B cell (primary cell): ENCODE measurements at regions not wholly inside any gene's neighbourhood (a gene's known extent, or its start where the extent isn't known, plus 50 kb on each side); places are given as distances from the start of the nearest gene placed in this dataset.

ENCODE experiments used
- ATAC-seq: fragments of 200-7000 bp; cut with Tn5 transposase; one replicate; pipeline ENCODE4 v1.10.0; 2021; ENCODE audit warnings: low read depth, mild to moderate bottlenecking, moderate number of reproducible peaks, moderate library complexity
- CTCF ChIA-PET: fragments of 350-600 bp; sonication (Branson Sonifier 250); formaldehyde crosslinking; loops from one replicate; lab custom pipeline; 2021; ENCODE audit warnings: antibody characterized with exemption, inconsistent platforms; lab: Charles Lee
- POLR2A ChIA-PET: fragments of 350-600 bp; sonication (Branson Sonifier 250); formaldehyde crosslinking; loops from one replicate; lab custom pipeline; 2021; ENCODE audit warnings: antibody characterized with exemption; lab: Charles Lee
- DNase-seq: peaks from one replicate; pipeline ENCODE4 v3.0.0; 2013
- H2AFZ ChIP-seq: 2 replicates; pipeline ENCODE4 v1.6.1; 2012; ENCODE audit warnings: mild to moderate bottlenecking, low read depth, low read length; ENCODE audit not compliant: insufficient read depth, poor library complexity, severe bottlenecking
- H3K27ac ChIP-seq, 2 donors: 1 replicate in 1 of 2; 2 replicates in 1 of 2; pipeline ENCODE4 v1.5.1; 2012 to 2013; ENCODE audit warnings: low read length in 2 of 2, mild to moderate bottlenecking in 2 of 2, moderate library complexity in 1 of 2
- H3K27me3 ChIP-seq, 4 experiments: fragments of 200-600 bp in 1 of 4; sonication (generic) in 1 of 4; replicated peaks in 1 of 4; 1 replicate in 2 of 4; 2 replicates in 2 of 4; pipeline versions ENCODE4 v1.6.1 to v1.7.0; 2013 to 2016; ENCODE audit warnings: low read length in 3 of 4, mild to moderate bottlenecking in 2 of 4, mixed read lengths in 1 of 4, moderate library complexity in 1 of 4; ENCODE audit not compliant: insufficient read depth in 4 of 4, control insufficient read depth in 3 of 4; ENCODE audit errors: control extremely low read depth in 1 of 4
- H3K36me3 ChIP-seq, 2 experiments: replicated peaks in 1 of 2; 1 replicate in 1 of 2; 2 replicates in 1 of 2; pipeline versions ENCODE4 v1.6.1 to v1.7.1; 2013; ENCODE audit warnings: low read length in 1 of 2; ENCODE audit not compliant: insufficient read depth in 2 of 2, control insufficient read depth in 1 of 2; ENCODE audit errors: control extremely low read depth in 1 of 2, extremely low read depth in 1 of 2
- H3K4me1 ChIP-seq, 2 donors: fragments of 200-600 bp in 1 of 2; sonication (generic) in 1 of 2; 1 replicate in 1 of 2; 2 replicates in 1 of 2; pipeline versions ENCODE4 v1.5.1 to v1.6.1; 2013 to 2017; ENCODE audit warnings: low read length in 2 of 2; ENCODE audit not compliant: control insufficient read depth in 2 of 2, insufficient read depth in 2 of 2
- H3K4me2 ChIP-seq: replicated peaks from 2 replicates; pipeline ENCODE3; 2012; ENCODE audit warnings: mild to moderate bottlenecking, low read depth, low read length; ENCODE audit not compliant: poor library complexity, severe bottlenecking
- H3K4me3 ChIP-seq, 5 experiments: fragments of 200-600 bp in 1 of 5; sonication (generic) in 1 of 5; 1 replicate in 3 of 5; 2 replicates in 2 of 5; pipeline versions ENCODE4 v1.5.1 to v1.7.0; 2011 to 2016; ENCODE audit warnings: low read length in 4 of 5, mild to moderate bottlenecking in 4 of 5, low read depth in 2 of 5, control low read depth in 1 of 5, moderate library complexity in 1 of 5; ENCODE audit not compliant: insufficient read depth in 1 of 5; ENCODE audit errors: control extremely low read depth in 1 of 5, extremely low read depth in 1 of 5
- H3K79me2 ChIP-seq: fragments of 200-600 bp; sonication (generic); one replicate; pipeline ENCODE4 v1.6.0; 2016; ENCODE audit warnings: low read length; ENCODE audit not compliant: control insufficient read depth, insufficient read depth
- H3K9ac ChIP-seq: fragments of 200-600 bp; sonication (generic); 2 replicates; pipeline ENCODE4 v1.6.1; 2017; ENCODE audit warnings: mild to moderate bottlenecking, low read length, moderate library complexity
- H3K9me3 ChIP-seq, 3 donors: one replicate each; pipeline versions ENCODE4 v1.6.1 to v1.7.1; 2013; ENCODE audit warnings: low read length in 2 of 3; ENCODE audit not compliant: control insufficient read depth in 2 of 3, insufficient read depth in 1 of 3; ENCODE audit errors: control extremely low read depth in 1 of 3
- H4K20me1 ChIP-seq: 2 replicates; pipeline ENCODE4 v1.6.0; 2012; ENCODE audit warnings: mild to moderate bottlenecking, low read length; ENCODE audit not compliant: insufficient read depth, control insufficient read depth, poor library complexity, severe bottlenecking
- H3K27ac Mint-ChIP-seq: one replicate; pipeline ENCODE4 v1.8.0; 2021; ENCODE audit warnings: mixed read lengths
- H3K27me3 Mint-ChIP-seq: one replicate; pipeline ENCODE4 v1.8.0; 2021; ENCODE audit warnings: mixed read lengths
- H3K4me1 Mint-ChIP-seq: one replicate; pipeline ENCODE4 v1.8.0; 2021; ENCODE audit warnings: mixed read lengths
- H3K4me3 Mint-ChIP-seq: one replicate; pipeline ENCODE4 v1.8.0; 2021; ENCODE audit warnings: mixed read lengths
- H3K9me3 Mint-ChIP-seq: one replicate; pipeline ENCODE4 v1.8.0; 2022; ENCODE audit warnings: mixed read lengths; ENCODE audit not compliant: insufficient read depth
- EZH2 ChIP-seq: IDR thresholded peaks from 2 replicates; pipeline ENCODE4 v1.6.1; 2012; ENCODE audit warnings: borderline replicate concordance, low read depth, mild to moderate bottlenecking, moderate library complexity, low read length; ENCODE audit not compliant: insufficient read depth, poor library complexity, severe bottlenecking
- WGBS: methylation state at CpG from one replicate; pipeline ENCODE4 v1.1.5; 2013; ENCODE audit warnings: missing lambda C conversion rate; ENCODE audit not compliant: insufficient coverage; 5-methylcytosine and 5-hydroxymethylcytosine counted together
- intact Hi-C: fragments of 100-400 bp; cut with micrococcal nuclease; formaldehyde crosslinking; loops from one replicate; pipeline ENCODE4 v1.10.0; 2022
- TF ChIP-seq, protein P1 (sequence below): fragments of 200-600 bp; IDR thresholded peaks from one replicate; pipeline ENCODE4 v1.8.0; 2022; ENCODE audit warnings: antibody characterized with exemption, mild to moderate bottlenecking

DNA sequence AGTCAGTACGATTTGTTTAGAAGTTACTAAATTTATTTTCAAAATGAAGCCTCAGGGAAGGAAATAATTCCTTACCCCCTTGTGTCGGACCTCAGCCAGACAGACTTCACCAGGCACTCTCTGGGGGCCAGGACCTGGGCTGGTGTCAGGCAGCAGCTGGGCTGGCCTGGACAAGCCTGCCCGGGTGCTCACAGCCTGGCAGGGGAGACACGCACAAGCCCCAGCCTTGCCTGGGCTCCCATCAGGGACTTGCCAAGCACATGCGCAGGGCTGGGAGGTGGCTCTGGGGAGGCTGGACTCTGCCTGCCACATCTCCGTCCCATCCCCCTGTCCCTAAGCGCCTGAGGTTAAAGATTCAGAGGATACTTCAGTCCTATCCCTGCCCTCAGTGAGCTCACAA lies 56.8 kb upstream of the HS6ST1 start:
- no peak overlapping the region for H3K4me3 Mint-ChIP-seq

DNA sequence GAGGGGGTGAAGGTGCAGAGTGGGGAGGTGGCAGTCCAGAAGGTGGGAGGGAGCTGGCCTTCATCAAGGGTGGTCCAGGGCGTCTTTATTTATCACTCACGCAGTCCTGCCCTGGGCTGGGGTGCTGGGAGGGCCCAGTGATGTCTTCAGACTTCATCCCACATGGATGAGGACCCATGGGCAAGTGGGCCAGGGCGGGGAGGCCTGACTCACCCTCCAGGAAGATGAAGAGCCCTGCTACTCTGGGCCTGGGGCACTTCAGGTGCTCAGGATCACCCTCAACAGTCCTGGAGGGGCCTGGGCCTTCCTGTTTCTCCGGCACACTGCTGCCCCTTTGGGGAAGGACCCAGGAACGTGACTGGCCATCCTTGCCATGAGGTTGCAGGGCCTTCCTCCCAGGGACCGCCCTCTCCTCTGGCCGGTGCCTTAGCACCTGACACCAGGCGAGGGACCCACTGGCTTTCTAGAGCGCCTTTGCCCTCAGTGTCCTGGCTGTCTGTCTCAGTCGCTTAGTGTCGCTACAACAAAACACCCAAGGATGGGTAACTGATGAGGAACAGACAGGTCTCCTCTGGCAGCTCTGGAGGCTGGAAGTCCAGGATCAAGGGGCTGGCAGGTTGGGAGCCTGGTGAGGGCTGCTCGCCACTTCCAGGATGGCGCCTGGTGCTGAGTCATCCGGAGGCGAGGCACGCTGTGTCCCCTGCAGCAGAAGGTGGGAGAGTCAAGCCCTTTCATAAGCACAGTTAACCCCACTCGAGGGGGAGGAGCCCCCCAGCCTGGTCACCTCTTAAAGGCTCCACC lies 57.8 kb upstream of the HS6ST1 start:
- H3K27me3 ChIP-seq: no peaks in the 10 kb centered on the region
- TF ChIP-seq, protein P1, sequence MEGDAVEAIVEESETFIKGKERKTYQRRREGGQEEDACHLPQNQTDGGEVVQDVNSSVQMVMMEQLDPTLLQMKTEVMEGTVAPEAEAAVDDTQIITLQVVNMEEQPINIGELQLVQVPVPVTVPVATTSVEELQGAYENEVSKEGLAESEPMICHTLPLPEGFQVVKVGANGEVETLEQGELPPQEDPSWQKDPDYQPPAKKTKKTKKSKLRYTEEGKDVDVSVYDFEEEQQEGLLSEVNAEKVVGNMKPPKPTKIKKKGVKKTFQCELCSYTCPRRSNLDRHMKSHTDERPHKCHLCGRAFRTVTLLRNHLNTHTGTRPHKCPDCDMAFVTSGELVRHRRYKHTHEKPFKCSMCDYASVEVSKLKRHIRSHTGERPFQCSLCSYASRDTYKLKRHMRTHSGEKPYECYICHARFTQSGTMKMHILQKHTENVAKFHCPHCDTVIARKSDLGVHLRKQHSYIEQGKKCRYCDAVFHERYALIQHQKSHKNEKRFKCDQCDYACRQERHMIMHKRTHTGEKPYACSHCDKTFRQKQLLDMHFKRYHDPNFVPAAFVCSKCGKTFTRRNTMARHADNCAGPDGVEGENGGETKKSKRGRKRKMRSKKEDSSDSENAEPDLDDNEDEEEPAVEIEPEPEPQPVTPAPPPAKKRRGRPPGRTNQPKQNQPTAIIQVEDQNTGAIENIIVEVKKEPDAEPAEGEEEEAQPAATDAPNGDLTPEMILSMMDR: no peak
- TF ChIP-seq EZH2: no peak
- no peaks in the 10 kb centered on the region for H3K79me2 ChIP-seq
- ATAC-seq (no peak), DNase-seq (no peak)
- H3K27me3 Mint-ChIP-seq: no peaks in the 10 kb centered on the region
- no peak overlapping the region for H2AFZ ChIP-seq
- H4K20me1 ChIP-seq: no peaks in the 10 kb centered on the region
- WGBS: 87% methylated on average over 17 of the region's 17 CpGs
- no peaks in the 10 kb centered on the region for H3K4me1 ChIP-seq
- no peak overlapping the region for H3K4me2 ChIP-seq
- H3K9ac ChIP-seq: no peak overlapping the region
- ChIA-PET CTCF (no interaction called here), POLR2A (no interaction called here)
- intact Hi-C loops: no loop called here
- no peaks in the 10 kb centered on the region for H3K9me3 Mint-ChIP-seq
- H3K4me3 ChIP-seq: no peak overlapping the region
- H3K36me3 ChIP-seq: no peaks in the 10 kb centered on the region
- no peaks in the 10 kb centered on the region for H3K9me3 ChIP-seq
- H3K27ac Mint-ChIP-seq: no peak overlapping the region
- H3K4me1 Mint-ChIP-seq: no peaks in the 10 kb centered on the region
- H3K4me3 Mint-ChIP-seq: no peak overlapping the region
- H3K27ac ChIP-seq: no peak overlapping the region

More for the DNA sequence above, 56.8 kb upstream of the HS6ST1 start:
- WGBS: 89% methylated on average over 4 of the region's 7 CpGs
- ChIA-PET CTCF (no interaction called here), POLR2A (no interaction called here)
- Histone ChIP-seq H3K4me1 (no peaks in the 10 kb centered on the region), H3K9me3 (no peaks in the 10 kb centered on the region), H4K20me1 (no peaks in the 10 kb centered on the region), H3K79me2 (no peaks in the 10 kb centered on the region), H3K9ac (no peak overlapping the region), H3K36me3 (no peaks in the 10 kb centered on the region), H2AFZ (no peak overlapping the region), H3K4me2 (no peak overlapping the region), H3K27me3 (no peaks in the 10 kb centered on the region), H3K4me3 (no peak overlapping the region), H3K27ac (no peak overlapping the region)
- Mint-ChIP-seq H3K4me1 (no peaks in the 10 kb centered on the region), H3K9me3 (no peaks in the 10 kb centered on the region), H3K27me3 (no peaks in the 10 kb centered on the region), H3K27ac (no peak overlapping the region)
- TF ChIP-seq, protein P1: no peak
- no peak for TF ChIP-seq EZH2
- DNase-seq: no peak
- intact Hi-C loops: no loop called here
- no peak for ATAC-seq
